H1 (cell line): ENCODE measurements at regions not wholly inside any gene's neighbourhood (a gene's known extent, or its start where the extent isn't known, plus 50 kb on each side); places are given as distances from the start of the nearest gene placed in this dataset.

Experiments
- CEBPB ChIP-seq: IDR thresholded peaks from 2 replicates; pipeline ENCODE4 v1.6.1; 2012; ENCODE audit warnings: low read depth, low read length
- CHD1 ChIP-seq: IDR thresholded peaks from 2 replicates; pipeline ENCODE4 v1.6.1; 2012; ENCODE audit warnings: low read depth, low read length, improper control_type of control experiment
- CTBP2 ChIP-seq: IDR thresholded peaks from 2 replicates; pipeline ENCODE4 v1.7.0; 2011; ENCODE audit warnings: borderline replicate concordance, mild to moderate bottlenecking, moderate library complexity, mixed read lengths, low read length; ENCODE audit not compliant: insufficient read depth, insufficient read length
- EGR1 ChIP-seq: IDR thresholded peaks from 2 replicates; pipeline ENCODE4 v1.6.1; 2011; ENCODE audit warnings: low read depth, low read length, borderline replicate concordance
- FOSL1 ChIP-seq: IDR thresholded peaks from 2 replicates; pipeline ENCODE4 v1.6.1; 2011; ENCODE audit warnings: mild to moderate bottlenecking, low read depth, low read length, moderate library complexity; ENCODE audit not compliant: insufficient read depth
- KDM1A ChIP-seq: fragments of 200-600, 300-600 bp; sonication (generic); IDR thresholded peaks from 2 replicates; pipeline ENCODE4 v1.7.1; 2016; ENCODE audit warnings: mild to moderate bottlenecking, low read length, borderline replicate concordance
- NRF1 ChIP-seq: IDR thresholded peaks from 2 replicates; pipeline ENCODE4 v1.6.1; 2011; ENCODE audit warnings: mild to moderate bottlenecking, low read depth, low read length, improper control_type of control experiment
- RAD21 ChIP-seq, 2 experiments: IDR thresholded peaks in 1 of 2; conservative IDR thresholded peaks in 1 of 2; 2 replicates each; pipeline ENCODE4 v1.6.1; 2011; ENCODE audit warnings: low read depth in 2 of 2, low read length in 2 of 2, improper control_type of control experiment in 1 of 2, inconsistent platforms in 1 of 2, mild to moderate bottlenecking in 1 of 2, moderate library complexity in 1 of 2
- RBBP5 ChIP-seq: IDR thresholded peaks from 2 replicates; pipeline ENCODE4 v1.7.1; 2012; ENCODE audit warnings: low read depth, mild to moderate bottlenecking, inconsistent platforms, low read length, moderate library complexity, borderline replicate concordance

DNA sequence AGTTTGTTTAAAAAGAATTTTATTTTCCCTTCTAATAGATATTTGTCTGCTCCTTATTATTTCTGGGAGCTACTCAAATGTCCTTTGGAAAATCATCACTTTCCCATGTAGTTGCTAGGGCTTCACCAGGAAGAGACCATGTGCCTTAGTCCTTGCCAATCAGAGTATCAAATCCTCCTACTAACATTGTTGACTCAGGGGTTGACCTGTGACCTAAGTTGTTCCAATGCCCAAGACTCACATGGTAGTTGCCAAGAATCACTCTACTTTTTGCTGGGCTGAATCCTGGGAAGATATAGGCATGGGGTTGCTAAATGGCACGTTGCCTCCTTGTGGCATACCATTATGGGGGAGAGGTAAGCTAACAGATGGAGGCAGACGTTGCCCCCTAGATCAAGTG lies 58.2 kb upstream of the FOXD3 start (continued):
- no peak for TF ChIP-seq CHD1
- TF ChIP-seq NRF1, result no peak
- no peak for TF ChIP-seq KDM1A
- TF ChIP-seq CTBP2, result no peak
- TF ChIP-seq FOSL1, result no peak
- TF ChIP-seq CEBPB, result no peak
- TF ChIP-seq RAD21 (IDR thresholded peaks at IDR 0.05 in 1 of 2, conservative IDR thresholded peaks at IDR 0.05 in 1 of 2; ENCODE audit: low read depth in 2 of 2, low read length in 2 of 2), result peak in 1 of 2 experiments; percentile 23; a peak in 1 of 4 replicates
- TF ChIP-seq RBBP5, result no peak
- TF ChIP-seq EGR1, result no peak
